Loucy (cell line): ENCODE measurements at regions not wholly inside any gene's neighbourhood (a gene's known extent, or its start where the extent isn't known, plus 50 kb on each side); places are given as distances from the start of the nearest gene placed in this dataset.

Experiments
- EZH2phosphoT487 ChIP-seq: fragments of 200-600 bp; IDR thresholded peaks from 2 replicates; pipeline ENCODE4 v1.6.1; 2018; ENCODE audit warnings: antibody characterized with exemption, mild to moderate bottlenecking, moderate library complexity, borderline replicate concordance
- TF ChIP-seq, protein P1 (sequence below): fragments of 200-600 bp; sonication (generic); conservative IDR thresholded peaks from 2 replicates; pipeline ENCODE4 v1.5.1; 2014; ENCODE audit warnings: mild to moderate bottlenecking, antibody characterized with exemption, low read length

DNA sequence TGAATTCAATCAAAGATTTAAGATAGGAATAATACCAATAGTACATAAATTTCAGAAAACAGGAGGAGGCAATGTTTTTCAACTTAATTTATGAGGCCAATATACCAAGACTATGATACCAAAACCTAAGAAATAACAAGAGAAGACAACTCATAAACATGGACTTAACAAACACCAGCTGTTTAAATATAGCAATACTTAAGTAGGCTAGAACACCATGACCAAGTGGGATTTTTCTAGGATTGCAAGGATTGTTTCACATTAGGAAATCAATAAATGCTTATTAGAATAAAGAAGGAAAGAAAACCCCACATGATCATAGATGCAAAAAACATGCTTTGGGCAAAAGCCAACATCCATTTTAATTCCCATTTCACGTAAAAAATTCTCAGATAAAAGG, 355.1 kb downstream of the EPM2A start:
- TF ChIP-seq, protein P1, sequence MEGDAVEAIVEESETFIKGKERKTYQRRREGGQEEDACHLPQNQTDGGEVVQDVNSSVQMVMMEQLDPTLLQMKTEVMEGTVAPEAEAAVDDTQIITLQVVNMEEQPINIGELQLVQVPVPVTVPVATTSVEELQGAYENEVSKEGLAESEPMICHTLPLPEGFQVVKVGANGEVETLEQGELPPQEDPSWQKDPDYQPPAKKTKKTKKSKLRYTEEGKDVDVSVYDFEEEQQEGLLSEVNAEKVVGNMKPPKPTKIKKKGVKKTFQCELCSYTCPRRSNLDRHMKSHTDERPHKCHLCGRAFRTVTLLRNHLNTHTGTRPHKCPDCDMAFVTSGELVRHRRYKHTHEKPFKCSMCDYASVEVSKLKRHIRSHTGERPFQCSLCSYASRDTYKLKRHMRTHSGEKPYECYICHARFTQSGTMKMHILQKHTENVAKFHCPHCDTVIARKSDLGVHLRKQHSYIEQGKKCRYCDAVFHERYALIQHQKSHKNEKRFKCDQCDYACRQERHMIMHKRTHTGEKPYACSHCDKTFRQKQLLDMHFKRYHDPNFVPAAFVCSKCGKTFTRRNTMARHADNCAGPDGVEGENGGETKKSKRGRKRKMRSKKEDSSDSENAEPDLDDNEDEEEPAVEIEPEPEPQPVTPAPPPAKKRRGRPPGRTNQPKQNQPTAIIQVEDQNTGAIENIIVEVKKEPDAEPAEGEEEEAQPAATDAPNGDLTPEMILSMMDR: no peak
- no peak for TF ChIP-seq EZH2phosphoT487
